Esophagus squamous epithelium (tissue), 4 donors: ENCODE measurements at regions not wholly inside any gene's neighbourhood (a gene's known extent, or its start where the extent isn't known, plus 50 kb on each side); places are given as distances from the start of the nearest gene placed in this dataset.

ENCODE experiments used
- CTCF ChIP-seq, 6 experiments: fragments of 450-650 bp in 4 of 6; fragments of 200-600 bp in 2 of 6; sonication (generic) in 2 of 6; IDR thresholded peaks; one replicate each; pipeline ENCODE4 v1.5.1; 2016 to 2019; ENCODE audit warnings: antibody characterized with exemption in 6 of 6, mild to moderate bottlenecking in 4 of 6, moderate library complexity in 4 of 6
- POLR2A ChIP-seq, 4 donors: fragments of 450-650 bp; IDR thresholded peaks; one replicate each; pipeline ENCODE4 v1.6.1; 2017; ENCODE audit warnings: antibody characterized with exemption in 4 of 4, mild to moderate bottlenecking in 4 of 4, moderate library complexity in 3 of 4

- TF ChIP-seq CTCF (IDR thresholded peaks at IDR 0.05) (no peak), POLR2A (IDR thresholded peaks at IDR 0.05) (no peak)
Measured at GRCh38 chr5:10162468-10162867, 87.2 kb downstream of the ATPSCKMT start.
